Hippocampal formation (tissue), 2 donors: ENCODE measurements at regions not wholly inside any gene's neighbourhood (a gene's known extent, or its start where the extent isn't known, plus 50 kb on each side); places are given as distances from the start of the nearest gene placed in this dataset.

Experiments used
- DNase-seq, 2 donors: peaks; one replicate each; lab custom pipeline; 2025; lab: John Stamatoyannopoulos, UW

DNA sequence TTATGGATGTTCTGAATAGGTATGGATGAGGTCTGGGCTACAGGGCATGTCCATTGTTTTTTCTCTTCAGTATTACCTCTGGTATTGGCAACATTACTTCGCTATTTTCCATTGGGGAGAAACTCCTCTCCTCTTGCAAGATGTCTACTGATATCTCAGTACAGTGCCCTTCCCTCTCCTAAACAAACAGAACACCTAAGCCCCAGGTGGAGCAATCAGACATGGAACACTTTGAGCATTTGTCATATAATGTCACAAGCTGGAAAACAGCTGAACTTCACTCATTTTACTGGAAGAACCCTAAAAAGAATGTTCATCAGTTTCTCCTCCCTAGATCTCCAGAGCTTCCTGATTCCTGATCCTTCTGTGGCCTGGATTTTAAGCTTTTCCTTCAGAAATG lies 339.8 kb downstream of the FRK start:
- DNase-seq, result no peak

DNA sequence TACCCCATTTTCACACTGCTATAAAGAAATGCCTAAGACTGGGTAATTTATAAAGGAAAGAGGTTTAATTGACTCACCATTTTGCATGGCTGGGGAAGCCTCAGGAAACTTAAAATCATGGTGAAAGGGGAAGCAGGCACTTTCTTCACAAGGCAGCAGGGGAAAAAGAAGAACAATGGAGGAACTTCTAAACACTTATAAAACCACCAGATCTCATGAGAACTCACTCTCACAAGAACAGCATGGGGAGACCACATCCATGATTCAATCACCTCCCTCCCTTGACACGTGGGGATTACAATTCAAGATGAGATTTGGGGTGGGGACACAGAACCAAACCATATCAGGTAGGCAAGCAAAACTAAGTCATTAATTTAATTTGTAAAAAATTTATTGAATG lies 343.2 kb downstream of the FRK start:
- DNase-seq, result no peak

DNA sequence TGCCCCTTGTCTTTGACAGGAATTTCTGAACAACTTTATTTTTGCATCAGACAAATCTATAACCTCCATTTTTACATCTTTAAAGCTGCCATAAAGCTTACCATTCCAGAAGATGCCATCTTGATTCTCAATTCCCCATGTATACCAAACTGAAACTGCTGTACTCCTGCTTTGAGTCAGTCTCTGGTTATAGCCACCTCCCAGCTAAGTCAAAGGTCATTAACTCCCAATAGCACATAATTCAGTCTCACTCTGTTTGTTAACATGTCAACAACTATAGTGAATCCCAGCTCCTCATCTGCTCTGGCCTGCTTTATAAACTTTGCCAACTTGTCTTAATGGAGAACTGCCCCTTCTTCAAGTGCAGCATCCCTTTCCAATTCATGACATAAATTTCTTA lies 343.6 kb downstream of the FRK start:
- no peak for DNase-seq

DNA sequence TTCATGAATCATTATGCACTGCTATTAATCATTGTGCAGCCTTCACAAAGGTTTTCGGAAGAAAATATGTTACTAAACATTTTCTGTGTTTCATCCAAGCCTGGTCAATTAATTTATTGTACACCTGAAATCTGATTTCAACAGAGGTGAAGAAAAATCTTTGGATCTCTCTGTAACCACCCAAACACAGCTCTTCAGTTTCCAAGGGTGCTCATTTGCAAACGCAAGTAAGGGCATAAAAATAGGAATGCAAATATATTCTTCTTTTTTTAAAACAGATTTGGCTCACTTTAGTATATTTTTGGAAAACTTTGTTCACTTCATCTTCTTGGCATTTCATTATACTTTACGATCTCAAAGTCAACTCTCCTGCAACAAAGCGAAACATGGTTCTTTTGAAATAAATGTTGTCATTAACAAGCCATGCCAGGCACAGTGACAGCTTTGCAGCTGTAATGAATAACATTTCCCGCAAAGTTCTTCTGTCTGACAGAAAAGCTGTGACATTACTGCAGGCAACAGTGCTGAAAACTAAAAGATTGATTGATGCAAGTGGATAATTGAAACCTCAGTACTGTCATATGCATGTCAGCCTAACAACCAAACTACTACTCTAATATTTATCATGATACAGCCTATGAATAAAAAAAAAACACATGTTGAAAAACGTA lies 348.3 kb downstream of the FRK start:
- no peak for DNase-seq

DNA sequence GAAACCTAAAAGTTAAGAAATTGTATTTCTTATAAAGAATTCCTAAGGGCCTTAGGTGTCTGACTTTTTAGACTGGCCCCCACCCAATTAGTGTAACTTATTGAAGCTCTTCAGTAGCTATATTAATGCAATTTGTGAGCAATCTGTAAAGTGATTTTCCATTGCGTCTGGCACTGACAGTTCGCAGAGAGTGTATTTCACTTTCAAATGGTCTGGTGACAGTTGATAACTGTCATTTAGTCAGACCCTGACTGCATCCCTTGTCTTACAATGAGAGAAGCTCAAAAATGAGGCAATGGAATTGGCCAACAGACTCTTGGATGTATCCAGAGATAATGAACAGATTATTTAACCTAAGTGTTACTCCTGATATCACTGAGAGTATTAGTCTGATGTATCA lies 351.8 kb downstream of the FRK start:
- DNase-seq, result no peak

DNA sequence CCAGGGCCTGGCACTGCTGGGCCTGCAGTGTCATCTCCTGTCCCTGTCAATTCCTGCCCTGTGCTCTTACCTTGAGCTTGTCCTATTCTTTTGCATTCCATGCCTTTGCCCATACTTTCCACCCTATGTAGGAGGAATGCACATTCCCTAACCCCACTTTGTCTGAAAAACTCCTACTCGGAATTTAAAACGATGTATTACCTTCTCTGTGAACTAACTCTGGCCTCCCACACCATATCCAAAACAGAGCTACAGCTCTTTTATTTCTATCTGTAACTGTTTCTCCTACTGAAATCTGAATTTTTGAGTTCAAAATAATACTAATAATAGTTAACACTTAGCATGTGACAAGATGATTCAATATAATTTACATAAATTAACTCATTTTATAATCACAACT lies 353.7 kb downstream of the FRK start:
- DNase-seq, result no peak

DNA sequence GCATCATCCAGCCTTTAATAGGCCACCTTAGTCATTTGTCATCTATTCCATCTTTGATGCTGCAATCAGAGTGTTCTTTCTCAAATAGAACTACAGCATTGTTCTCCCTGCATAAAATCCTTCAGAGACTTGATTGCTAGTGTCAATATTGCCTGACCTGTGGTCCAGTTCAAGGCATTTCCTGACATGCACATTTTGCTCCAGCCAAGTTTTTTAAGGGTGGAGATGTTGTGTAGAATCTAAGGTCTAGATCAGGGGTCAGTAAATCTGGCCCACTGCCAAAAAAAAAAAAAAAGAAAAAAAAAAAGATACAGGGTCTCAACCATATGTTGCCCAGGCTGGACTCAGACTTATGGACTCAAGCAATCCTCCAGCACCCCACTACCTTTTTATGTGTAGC lies 354.4 kb downstream of the FRK start:
- DNase-seq, result no peak

DNA sequence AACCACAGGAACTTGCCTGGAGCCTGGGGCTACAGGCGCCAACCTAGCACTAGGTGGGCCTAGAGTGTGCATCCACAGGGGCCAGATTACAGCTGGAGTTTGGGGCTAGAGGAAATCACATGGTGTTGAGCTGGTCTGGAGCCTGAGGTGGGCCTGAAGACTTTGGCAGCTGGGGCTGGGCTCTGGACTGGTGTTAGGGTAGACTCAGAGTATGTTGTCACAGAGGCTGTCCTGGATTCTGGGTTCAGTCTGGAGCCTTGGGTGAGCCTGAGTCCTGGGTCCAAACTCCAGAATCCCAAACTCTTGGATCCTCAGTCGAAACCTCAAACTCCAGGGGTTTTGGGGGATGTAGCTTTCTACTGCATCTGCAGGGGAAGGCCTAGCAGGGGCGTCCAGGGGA lies 356.7 kb downstream of the FRK start:
- DNase-seq, result no peak

DNA sequence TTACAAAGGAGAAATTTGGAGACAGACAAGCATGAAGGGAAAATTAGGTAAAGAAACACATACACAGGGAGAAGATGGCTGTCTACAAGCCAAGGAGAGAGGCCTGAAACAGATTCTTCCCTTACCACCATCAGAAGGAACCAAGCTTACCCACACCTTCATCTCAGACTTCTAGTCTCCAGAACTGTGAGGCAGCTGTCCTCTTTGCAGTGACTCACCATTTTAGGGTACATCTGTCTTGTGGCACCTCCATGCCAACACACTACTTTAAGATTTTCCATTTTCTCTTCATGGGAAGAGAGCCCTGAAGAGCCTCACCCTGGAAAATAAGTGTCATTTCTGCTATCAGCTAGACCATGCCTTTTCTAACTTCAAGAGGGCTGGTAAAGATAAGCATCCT lies 369.3 kb downstream of the FRK start:
- DNase-seq, result no peak

DNA sequence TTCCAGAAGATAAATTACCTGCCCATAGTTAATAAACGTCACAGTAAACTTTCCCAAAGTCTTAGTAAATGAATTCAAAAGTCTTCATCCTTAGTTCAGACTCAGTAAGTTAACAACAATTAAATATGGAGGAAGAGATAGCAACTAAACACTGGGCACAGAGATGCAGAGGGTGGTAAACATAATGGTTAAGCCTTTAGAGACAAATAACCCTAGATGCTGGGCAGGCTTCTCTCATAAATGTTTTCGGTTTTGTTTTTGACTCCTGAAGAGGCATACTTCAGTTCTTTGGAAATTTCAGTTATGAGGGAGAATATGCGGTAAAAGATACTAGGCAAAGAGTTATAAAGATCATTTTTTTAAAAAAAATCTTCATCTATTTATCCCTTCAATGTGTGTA lies 369.8 kb downstream of the FRK start:
- DNase-seq, result no peak

DNA sequence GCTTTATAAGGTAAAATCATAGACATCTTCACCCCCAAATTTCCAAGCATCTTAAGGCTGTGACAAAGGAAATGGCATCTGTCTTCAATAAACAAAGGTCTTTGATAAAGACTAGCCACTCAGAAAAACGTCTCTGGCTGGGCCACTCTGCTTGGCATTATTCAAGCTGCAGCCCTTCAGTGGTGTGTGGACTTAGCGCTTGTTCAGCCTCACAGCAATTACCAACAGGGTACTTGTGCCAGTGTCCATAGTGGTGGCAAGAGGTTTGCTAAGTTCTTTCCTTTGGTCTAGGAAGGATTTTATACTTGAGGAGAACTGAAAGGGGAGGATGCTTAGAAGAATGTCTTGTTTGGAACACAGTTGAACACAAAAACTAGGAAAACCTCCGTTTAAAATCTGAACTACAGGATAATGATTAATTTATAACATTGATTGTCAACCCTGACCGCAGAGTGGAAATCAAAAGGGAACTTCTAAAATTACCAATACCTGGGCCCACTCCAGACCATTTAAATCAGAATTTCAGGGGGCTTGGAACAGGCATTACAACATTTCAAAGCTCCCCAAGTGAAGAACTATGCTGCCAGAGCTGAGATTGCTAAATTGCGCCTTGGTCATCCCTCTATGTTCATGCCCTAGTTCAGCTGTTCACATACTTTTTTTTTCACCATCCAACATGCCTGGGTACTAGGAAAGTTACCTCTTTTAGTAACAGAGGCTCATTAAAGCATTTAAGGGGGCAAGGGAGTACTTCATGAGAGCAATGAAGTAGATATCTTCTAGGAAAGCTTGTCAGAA lies 378.5 kb downstream of the FRK start:
- no peak for DNase-seq

DNA sequence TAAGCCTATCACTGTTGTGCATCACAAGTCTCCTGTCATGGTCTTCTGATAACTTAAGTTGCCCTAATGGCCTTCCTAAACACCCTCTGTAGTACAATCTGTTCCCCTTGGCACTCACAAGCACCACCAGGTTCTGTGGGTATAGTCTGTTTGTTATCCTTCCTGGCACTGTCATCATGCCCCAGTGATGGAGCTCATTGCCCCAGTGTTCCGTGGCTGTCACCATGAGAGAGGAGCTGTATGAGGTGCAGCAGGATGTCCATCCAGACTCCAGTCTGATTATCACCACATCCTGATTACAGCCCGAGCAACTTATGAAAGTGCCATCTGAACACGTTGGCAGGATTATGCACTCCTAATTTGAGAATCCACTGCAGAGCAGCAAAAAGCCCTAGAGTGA lies 380.1 kb downstream of the FRK start:
- DNase-seq, result no peak

DNA sequence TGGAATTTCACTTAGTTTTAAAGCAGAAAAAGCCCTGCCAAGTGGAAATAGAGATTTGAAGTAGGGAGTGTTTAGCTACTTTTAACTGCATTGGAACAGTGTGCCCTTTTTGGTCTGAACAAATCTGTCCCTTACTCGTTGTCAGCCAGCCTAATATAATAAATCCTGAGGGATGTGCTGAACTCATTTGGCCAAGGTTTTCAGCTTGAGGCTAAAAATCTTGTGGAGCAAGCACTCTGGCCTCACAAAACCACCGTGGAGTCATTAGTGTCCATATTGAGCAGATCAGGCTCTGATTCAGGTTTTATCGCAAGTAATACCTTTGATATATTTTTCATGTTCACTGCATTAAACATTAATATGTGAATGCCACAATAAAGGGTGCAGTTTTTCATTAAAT lies 383.5 kb downstream of the FRK start:
- DNase-seq, result no peak

DNA sequence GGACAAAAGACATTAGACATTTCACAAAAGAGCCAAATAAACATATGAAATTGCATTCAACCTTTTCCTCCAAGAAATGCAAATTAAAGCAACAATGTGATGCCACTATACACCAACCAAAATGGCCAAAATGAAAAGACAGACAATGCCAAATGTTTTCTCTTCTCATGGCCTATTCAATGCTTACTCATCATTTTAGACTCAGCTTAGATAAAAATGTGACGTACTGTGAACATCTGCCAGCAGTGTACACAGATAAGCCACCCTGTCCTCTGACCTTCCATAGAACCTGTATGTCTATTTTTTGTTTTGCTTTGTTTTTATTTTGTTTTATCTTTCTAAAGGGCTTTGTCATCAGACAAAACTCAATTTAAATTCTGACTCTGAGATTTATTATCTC lies 385.2 kb downstream of the FRK start:
- no peak for DNase-seq

DNA sequence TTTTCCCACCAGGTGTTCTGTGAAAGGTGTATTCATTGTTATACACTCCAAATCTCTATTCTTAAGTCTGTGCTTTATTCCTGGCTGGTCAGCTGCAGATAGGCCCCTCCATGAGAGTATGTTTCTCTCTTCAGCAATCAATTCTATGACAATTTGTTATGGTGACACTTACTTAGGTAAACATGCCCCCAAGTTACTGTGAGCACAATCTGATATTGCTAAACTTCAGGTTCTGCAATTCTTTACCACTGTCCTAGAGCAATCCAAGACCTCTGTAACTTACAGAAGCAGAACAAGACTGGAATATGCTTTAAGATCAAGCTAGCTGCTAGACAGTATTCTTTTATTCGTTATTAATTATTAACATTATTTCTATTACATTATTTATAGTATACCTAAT lies 391.9 kb downstream of the FRK start:
- no peak for DNase-seq

DNA sequence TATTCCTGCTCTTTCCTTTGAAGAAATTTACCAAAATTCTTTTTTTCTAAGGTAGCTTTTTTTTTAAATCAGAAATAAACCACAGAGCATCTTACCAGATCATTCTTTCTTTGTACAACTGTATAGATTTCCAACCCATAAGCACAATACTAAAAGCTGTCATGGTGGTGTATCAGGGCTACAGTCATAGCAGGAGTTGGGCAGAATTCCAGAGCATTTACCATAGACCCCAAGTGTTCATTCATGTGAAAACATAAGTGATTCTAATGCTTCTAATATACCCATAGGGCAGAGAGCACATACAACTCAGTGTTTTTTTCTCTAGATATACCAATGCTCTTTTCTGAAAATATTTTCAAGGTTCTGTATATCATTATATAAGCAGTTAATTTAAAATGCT lies 392.5 kb downstream of the FRK start:
- no peak for DNase-seq

DNA sequence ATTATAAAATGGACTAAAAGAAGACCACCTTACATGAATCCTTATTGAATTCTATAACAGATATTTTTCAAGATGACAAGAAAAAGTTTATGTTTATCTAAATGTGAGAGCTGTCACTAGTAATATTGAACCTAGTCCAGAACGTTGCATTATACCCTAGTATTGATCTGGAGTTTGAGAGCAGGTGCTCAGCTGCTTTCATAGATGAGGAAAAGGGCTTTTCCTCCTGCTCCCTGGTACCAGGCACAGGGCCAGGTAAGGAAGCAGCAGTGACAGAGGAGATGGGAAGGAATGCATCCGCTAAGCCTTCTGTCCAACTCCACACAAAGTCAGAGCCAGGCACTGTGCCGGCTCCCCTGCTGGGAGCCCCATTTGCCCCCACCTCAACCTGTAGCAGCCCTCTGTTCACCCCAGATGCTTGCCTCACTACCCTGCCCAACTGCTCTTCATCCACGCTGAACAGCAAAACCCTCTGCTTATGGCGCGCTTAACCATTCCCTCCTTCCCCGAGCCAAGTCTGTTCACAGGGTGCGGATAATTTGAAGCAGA lies 393.1 kb downstream of the FRK start:
- no peak for DNase-seq

DNA sequence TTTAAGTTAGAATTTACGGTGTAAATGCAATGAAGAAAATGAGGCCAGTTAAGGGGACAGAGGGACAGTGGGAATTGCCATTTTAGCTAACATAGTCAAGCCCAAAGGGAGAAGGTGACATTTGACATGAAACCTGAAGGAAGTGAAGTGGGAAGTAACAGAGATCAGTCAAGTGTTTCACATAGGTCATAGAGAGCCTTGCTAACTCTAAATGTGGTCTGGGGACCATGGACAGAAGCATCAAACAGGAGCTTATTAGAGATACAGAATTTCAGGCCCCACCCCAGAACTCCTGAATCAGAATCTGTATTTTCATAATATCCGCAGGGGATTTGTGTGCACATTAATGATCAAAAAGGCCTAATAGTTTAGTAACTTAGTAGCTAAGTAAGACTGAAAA lies 393.7 kb downstream of the FRK start:
- no peak for DNase-seq

DNA sequence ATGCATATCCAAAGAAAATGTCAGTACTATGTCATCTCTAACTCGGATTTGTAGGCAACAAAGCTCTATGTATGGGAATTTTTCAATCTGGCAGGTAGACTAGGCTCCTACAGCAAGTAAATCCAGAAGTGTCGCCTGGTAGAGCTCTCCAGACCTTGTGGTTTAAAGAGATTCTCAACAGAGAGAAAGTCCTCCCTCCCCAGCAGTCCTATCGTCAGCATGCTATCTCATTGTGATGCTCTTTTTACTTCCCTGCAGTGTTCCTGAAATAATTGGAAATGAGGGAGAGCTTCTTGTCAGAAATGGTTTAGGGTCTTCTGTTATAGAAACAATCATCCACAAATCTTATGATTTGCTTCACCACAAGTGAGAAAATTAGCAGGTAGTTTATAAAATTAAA lies 395.4 kb downstream of the FRK start:
- DNase-seq, result no peak

DNA sequence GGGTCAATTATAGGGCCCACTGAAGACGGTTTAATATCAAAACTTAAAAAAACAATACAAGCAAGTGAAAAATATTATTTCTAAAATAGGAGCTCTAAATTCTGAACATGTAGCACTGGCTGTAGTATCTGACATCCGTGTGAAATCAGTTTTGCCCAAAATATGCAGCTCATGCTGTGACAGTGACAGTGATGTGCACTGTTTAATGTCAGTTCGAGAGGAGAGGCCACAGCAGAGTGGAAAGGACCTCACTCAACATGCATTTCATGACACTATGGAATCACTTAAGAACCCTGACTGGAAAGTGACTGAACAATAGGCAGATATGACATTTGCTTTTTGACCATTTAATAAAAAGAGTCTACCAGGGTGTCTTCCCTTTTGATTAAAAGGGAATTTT lies 397.0 kb downstream of the FRK start:
- DNase-seq, result no peak

DNA sequence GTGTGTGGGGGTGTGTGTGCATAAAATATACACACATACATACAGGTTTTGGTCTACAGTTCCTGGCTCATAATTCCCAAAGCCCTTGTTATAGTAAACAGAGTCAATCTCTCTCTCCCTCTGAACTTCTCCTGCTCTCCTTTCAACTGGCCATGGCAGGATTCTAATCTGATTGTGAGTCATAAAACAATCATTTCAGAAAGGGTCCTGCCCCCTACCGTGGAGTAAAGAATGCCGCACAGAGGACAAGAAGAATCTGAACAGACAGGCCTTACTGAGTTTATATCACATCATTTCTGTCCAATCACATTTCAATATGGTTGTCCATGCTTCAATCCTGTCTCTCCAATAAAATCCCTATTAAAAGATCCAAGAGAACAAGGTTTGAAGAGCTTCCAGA lies 416.9 kb downstream of the FRK start:
- no peak for DNase-seq

DNA sequence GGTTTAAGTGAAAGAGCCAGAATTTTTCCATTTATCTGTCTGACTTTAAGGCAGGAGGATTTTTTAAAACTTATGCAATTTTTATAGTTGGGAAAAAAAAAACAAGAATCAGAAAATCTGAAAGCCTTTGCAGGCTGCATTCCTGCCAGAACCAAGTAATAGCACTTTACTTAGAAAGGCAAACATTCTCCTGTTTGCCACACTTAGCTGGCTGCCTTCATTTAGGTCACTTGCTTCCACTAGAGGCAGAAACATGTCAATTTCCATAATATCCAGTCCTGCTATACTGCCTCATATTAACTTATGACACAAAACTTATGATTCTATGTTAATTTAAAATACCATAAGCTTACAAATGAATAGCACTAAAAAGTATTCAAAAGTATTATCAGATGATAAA lies 425.8 kb downstream of the FRK start:
- DNase-seq, result no peak

DNA sequence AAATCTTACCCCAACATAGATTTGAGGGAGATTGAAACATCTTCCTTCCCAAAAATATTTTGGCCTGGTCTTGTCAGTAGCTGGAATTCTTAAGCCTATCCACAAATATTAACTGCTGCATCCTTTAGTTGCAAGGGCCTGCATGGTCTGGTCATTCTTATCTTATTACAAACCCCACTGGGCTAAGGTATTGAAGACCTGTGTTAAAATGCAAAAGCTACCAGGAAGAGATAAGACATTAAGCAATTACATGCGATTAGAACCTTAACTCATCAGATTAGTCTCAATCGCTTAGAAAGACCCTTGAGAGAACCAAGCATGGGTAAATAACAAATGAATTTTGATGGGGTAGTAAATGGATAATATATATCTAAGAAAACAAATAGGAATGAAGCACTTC lies 426.6 kb downstream of the FRK start:
- DNase-seq, result no peak

DNA sequence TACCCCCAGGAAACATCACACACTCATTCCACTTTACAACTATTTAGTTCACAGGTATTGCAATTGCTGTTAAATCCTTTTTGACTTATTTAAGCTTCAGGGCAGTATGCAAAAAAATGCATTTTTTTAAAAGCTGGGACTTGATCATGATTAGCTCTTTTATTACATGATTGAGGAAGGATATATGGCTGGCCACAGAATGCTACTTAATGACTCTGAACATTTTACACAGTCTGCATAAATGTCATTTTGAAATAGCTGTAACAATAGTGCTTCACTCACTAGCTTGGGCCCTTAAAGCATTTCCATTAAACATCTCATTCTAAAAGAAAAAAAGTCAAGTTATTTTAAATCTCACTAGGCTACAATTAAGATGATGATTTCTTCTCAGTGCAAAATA lies 429.7 kb downstream of the FRK start:
- DNase-seq, result no peak
